ENCODE measurements at regions not wholly inside any gene's neighbourhood (a gene's known extent, or its start where the extent isn't known, plus 50 kb on each side); places are given as distances from the start of the nearest gene placed in this dataset.
"Not testable (repeated sequence)": the region's sequence is repeated elsewhere in the genome, so short reads cannot be mapped to it uniquely, and the experiment has no call there.

DNA sequence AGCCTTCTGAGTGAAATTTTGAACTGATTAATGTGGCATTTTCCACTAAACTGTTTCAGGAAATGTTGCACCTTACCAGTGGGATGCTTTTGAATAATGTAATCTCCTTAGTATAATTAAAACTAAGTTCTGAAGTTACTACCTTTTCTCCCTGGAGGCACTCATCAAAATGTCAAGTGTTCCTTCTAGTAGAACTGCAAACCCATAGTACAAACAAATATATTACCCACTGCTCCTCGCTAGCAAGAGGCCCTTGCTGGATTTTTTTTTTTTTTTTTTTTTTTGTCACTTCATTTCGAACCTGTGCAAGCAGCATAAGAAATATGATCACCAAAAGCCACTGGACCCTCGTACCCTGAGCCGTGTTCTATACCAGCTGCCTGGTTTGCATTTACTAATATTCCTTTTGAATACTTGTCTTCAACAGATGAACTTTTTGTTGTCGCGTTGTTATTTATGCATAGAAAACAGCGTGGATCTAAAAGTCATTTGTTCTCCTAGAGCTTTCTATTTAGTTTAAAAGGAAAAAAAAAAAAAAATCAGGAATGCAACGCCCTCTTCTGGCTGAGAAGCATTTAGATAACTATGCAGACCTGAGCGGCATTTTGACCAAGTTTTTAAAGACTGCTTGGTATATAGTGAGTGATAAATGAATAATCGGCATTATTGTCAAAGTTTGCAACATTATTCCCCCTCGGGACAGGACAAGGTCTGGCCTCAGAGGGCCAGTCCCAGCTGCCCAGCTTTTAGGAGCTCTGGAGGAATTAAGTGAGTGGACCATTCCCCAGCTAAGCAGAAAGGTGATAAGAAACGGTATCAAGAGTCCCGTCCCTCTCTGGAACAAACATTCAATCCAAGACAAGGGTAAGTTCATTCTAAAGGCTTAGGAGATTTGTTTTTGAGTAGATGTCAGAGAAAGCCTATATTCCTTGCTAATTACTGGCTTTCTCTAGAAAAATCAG is 162.5 kb upstream of the KIF2A start:
- DNase-seq: peak; percentile 37
- in situ Hi-C loops (cut with MboI; ENCODE audit: low pct_unique_long_range_greater_than_20kb, low sequenced_read_pairs): no loop called here

DNA sequence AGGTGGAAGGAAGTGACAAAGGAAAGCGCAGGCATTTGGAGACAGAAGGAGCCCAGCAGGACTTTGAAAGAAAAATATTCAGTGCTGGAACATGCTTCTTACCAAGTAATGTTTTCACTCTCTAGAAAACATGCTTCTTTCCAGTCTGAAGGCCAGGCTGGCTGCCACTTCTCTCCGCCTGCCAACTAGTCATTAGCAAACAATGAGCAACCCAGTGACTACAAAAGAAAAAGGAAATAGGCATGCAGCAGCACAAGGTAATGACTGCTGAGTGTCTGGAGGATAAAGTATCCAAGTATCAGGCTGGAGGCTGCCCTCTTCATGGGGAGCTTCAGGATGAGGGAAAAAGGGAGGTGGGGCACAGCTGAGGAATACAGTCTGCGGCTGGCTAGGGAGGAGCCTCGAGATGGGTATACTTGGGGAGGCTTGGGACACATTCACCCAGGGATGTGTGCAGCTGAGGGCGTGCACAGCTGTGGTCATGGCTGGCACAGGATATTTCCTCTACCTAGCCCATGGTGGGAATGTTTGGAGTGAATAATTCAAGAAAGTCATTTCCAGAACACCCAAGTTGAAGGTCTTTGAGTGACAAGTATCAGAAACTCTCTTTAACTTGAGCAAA is 161.5 kb upstream of the KIF2A start:
- no peak for DNase-seq
- in situ Hi-C loops (cut with MboI; ENCODE audit: low pct_unique_long_range_greater_than_20kb, low sequenced_read_pairs): no loop called here

DNA sequence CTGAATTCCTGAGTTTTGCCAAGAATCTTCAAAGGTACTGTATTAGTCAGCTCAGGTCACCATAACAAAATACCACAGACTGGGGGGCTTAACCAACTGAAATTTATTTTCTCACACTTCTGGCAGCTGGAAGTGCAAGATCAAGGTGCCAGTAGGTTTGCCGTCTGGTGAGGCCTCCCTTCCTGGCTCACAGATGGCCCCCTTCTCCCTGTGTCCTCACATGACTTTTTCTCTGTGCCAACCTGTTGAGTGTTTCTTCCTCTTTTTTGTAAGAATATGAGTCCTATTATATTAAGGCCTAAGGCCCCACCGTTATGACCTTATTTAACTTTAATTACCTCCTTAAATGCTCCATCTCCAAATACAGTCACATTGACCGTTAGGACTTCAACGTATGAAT is 156.1 kb upstream of the KIF2A start:
- in situ Hi-C loops (cut with MboI; ENCODE audit: low pct_unique_long_range_greater_than_20kb, low sequenced_read_pairs): no loop called here
- DNase-seq: peak; percentile 87

DNA sequence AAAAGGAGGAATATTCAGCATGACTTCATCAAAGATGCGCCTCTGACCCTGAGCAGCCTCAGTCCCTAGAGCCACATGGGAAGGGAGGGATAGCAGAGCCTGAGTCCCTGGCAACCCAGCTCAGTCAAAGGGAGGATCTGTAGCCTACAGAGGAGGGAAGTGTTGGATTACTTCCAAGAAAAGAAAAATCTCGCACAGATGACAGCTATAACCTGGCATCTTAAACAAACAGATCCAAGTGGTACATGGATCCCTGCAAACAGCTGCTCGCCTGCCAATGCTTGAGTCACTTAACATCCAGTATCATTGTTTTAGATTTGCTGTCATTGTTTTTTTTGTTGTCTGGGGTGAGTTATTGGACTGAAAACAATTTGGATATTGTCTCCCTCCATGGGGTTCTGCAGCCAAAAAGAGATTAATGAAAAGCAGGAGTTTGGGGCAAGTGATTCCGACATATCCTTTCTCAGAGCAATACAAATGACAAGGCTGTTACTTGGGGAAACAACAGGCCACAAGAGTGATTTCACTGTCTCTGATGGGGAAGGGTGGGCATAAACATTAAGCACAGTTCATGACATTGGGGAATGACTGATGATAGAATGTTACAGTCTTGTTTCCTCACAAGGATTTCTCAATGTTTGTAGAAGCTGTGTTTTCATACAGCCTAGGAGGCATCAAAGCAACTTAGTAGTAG is 153.5 kb upstream of the KIF2A start:
- in situ Hi-C loops (cut with MboI; ENCODE audit: low pct_unique_long_range_greater_than_20kb, low sequenced_read_pairs): no loop called here
- DNase-seq: no peak

DNA sequence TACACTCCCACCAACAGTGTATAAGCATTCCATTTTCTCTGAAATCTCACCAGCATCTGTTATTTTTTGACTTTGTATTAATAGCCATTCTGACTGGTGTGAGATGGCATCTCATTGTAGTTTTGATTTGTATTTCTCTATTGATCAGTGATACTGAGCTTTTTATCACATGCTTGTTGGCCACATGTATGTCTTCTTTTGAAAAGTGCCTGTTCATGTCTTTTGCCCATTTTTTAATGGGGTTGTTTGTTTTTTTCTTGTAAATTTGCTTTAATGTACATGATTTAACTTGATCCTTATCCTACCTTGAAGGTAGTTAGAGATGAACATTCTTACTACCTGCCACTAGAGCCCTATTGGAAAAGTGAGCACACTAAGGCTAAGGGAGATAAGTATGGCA is 151.2 kb upstream of the KIF2A start:
- in situ Hi-C loops (cut with MboI; ENCODE audit: low pct_unique_long_range_greater_than_20kb, low sequenced_read_pairs): no loop called here
- DNase-seq: no peak

DNA sequence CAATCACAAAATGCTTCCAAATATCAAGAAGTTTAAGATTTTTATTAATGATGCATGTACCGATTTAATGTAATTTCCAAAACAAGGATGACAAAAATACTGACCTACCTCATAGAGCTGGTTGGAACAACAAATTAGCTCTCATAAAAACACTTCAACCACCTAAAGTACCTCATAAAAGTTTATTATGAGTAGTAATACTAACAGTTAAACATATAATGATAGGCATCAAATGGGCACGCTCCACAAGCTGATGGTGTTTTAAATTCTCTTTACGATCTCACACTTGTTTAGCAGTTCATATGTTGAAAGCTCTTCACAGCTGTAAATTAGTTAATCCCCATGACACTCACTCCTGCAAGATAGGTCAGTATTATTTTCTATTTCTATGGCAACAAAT is 150.0 kb upstream of the KIF2A start:
- DNase-seq: no peak
- in situ Hi-C loops (cut with MboI; ENCODE audit: low pct_unique_long_range_greater_than_20kb, low sequenced_read_pairs): no loop called here

DNA sequence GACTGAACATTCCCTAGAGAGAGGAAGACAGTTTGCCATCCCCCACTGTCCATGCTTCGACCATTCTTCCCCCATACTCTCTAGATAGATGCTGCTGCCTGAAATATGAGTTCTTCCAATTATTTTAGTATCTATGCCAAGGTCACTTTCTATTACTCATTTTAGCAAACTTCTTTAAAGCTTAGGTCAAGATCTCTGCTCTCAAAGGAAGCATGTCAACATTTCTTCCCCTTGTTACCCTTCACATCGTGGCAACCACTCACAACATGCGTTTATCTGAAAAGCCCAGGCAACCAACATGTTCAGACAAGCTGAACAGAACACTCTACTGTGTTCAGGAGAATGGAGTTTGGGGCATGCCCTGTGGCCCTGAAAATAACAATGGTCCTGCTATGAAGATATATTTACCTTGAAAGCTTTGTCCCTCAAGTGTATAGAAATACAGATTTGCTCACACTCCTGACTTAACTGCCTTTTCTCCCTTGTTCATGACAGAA is 138.4 kb upstream of the KIF2A start:
- in situ Hi-C loops (cut with MboI; ENCODE audit: low pct_unique_long_range_greater_than_20kb, low sequenced_read_pairs): no loop called here
- DNase-seq: no peak

DNA sequence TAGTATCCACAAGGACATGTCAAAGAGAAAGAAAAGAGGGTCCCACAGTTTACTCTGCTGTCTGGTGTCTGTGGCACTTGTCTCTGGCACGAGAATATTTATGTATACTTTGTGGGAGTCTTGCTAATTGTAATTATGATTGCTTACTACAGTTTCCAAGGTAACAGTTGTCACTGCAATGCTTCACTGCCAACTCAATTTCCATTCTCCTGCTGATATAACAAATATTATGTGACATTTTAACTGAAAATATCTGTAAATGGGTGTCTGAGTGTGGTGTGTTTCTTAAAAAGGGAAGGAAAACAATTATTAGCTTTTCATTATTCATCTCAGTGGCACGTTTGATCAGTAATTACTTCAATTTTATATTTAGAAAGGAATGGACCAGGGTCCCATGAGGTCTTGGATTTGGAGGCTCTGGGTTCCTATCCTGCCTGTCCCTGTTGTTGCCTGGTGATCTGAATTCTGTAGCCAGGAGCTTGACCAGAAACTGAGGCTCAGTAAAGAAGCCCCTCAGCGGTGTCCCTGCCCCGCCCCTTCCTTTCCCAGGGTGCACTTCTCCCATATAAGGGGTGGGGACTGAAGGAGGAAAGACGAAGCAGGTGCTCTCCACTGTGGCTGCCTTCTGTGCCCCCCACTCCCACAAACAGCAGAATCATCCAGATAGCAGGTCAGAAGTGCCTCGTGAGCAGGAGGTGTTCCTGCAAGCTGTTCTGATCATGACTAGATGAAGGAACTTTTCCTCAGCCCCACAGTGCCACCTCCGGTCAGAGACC is 137.3 kb upstream of the KIF2A start:
- in situ Hi-C loops (cut with MboI; ENCODE audit: low pct_unique_long_range_greater_than_20kb, low sequenced_read_pairs): no loop called here
- no peak for DNase-seq

DNA sequence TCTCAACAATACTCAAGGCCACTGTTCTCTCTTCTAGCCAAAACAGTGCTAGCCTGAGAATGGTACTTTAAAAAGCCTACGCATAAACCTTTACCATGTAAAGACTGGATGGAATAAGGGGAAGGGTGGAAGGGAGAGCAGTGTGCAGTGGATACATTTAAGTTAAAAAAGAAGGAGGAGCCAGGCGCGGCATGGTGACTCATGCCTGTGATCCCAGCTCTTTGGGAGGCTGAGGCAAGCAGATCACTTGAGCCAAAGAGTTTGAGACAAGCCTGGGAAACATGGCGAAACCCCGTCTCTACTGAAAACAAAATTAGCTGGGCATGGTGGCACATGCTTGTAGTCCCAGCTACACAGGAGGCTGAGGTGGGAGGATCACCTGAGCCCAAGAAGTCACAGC is 127.7 kb upstream of the KIF2A start:
- in situ Hi-C loops (cut with MboI; ENCODE audit: low pct_unique_long_range_greater_than_20kb, low sequenced_read_pairs): no loop called here
- no peak for DNase-seq

DNA sequence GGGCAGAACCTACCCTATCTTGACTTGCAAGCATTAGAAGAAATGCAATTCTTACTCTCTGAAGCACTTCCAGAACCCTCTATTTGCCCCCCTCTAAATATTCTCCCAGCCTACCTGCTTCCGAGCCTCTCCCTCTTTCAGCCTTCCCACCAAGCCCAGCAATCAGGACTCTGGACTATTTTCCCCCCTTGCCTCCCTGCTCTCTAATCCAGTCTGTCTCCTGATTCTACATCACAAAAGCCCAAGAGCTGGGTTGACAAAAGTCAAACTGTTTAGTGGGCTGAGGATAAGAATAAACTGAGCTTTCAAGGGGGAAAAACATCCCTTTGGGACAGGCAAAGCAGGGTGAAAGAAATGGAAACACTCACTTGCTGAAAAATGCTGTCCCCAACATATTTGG is 123.2 kb upstream of the KIF2A start:
- no peak for DNase-seq
- in situ Hi-C loops (cut with MboI; ENCODE audit: low pct_unique_long_range_greater_than_20kb, low sequenced_read_pairs): no loop called here

DNA sequence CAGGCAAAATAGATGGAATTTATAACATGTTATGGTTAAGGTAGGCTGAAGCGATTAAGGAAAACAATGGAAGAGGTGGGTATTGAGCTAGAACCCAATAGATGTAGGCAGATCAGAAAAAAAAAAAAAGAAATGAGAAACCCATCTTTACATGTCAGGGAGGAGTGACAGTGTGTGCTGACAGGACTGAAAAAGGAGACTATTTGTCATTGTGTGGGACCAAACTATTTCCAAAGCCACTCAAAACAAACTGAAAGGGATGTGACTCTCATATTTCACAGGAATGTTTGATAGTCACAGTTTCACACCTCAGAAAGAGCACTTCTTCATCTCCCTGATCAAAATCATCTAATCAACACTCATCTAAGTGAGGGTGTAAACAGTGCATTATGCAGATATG is 122.3 kb upstream of the KIF2A start:
- no peak for DNase-seq
- in situ Hi-C loops (cut with MboI; ENCODE audit: low pct_unique_long_range_greater_than_20kb, low sequenced_read_pairs): no loop called here

DNA sequence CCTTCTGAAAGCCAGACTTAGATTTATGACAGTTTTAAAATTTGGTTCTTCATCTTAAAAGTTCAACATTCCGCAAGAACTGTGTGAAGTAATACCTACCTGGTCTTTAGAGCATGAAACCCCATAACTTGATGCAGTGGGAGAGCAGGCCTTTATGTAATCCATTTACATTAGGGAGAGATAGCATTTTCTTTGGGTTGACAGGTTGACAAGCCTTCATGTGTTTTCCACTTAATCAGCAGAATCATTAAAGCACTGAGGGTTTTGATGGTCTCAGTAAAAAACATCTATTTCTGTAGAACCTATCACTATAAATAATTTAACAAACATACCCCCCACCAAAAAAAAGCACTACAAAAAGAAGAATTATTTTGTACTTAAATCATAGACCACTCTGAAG is 121.6 kb upstream of the KIF2A start:
- no peak for DNase-seq
- in situ Hi-C loops (cut with MboI; ENCODE audit: low pct_unique_long_range_greater_than_20kb, low sequenced_read_pairs): no loop called here

DNA sequence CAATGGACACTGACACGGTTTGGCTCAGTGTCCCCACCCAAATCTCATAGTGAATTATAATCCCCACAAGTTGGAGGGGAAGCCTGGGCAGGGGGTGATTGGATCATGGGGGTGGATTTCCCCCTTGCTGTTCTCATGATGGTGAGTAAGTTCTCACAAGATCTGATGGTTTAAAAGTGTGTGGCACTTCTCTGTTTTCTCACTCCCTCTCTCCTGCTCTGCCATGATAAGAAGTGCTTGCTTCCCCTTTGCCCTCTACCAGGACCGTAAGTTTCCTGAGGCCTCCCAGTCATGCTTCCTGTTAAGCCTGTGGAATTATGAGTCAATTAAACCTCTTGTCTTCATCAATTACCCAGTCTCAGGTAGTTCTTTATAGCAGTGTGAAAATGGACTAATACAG is 115.8 kb upstream of the KIF2A start:
- DNase-seq: peak; percentile 65
- in situ Hi-C loops (cut with MboI; ENCODE audit: low pct_unique_long_range_greater_than_20kb, low sequenced_read_pairs): no loop called here

DNA sequence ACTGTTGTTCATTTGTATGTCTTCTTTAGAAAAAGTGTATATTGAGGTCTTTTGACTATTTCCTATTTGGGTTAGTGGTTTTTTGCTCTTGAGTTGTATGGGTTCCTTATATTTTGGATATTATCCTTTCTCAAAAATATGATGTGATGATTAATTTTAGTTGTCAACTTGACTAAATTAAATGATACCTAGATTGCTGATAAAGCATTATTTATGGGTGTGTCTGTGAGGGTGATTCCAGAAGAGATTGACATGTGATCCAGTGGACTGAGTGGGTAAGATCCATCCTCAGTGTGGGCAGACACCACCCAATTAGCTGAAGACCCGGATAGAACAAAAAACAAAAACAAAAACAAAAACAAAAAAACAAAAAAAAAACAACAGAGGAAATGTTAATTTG is 115.1 kb upstream of the KIF2A start:
- DNase-seq: no peak
- in situ Hi-C loops (cut with MboI; ENCODE audit: low pct_unique_long_range_greater_than_20kb, low sequenced_read_pairs): no loop called here

DNA sequence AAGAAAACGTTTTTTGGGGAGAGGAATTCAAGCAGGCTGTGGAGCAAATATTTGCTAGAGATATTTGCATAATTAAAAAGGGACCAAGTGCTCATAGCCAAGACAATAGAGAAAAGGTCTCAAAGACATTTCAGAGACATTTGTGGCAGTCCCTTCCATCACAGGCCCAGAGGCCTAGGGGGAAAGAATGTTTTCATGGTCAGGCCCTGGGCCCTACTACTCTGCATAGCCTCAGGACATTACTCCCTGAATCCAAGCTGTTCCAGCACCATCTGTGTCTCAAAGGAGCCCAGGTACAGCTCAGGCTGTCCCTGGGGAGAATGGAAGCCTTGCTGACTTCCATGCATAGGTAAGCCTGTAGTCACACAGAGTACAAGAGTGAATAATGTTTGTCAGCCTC is 113.0 kb upstream of the KIF2A start:
- DNase-seq: no peak
- in situ Hi-C loops (cut with MboI; ENCODE audit: low pct_unique_long_range_greater_than_20kb, low sequenced_read_pairs): no loop called here

DNA sequence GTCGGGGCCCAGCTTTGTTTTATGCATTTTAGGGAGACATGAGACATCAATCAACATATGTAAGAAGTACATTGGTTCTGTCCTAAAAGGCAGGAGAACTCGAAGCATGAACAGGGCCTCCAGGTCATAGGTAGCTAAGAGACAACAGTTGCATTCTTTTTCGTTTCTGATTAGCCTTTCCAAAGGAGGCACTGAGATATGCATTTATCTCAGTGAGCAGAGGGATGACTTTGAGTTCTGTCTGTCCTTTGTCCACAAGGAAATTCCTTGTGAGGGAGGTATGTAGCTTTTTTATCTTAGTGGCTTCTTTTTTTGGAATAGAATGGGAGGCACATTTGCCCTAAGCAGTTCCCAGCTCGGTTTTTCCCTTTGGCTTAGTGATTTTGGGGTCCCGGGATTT is 109.5 kb upstream of the KIF2A start:
- in situ Hi-C loops (cut with MboI; ENCODE audit: low pct_unique_long_range_greater_than_20kb, low sequenced_read_pairs); DNase-seq: not testable (repeated sequence)

DNA sequence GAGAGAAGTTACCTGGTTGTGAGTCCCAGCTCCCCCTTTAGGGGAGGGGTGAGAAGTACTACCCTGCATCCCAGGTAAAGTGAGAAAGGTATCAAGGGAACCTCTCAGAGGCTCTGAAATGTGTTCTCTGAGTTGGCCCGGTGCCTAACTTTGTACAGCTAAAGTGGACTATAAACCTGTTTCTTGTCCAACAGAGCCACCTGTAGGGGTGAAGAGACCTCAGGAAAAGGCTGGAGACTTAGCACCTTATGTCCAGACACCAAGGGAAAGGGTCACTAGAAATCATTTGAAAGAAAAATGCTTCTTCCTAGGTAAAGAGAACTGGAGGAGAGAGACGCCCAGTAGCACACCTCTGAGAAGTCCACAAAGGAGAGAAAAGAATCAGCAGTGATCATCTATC is 108.3 kb upstream of the KIF2A start:
- DNase-seq: no peak
- in situ Hi-C loops (cut with MboI; ENCODE audit: low pct_unique_long_range_greater_than_20kb, low sequenced_read_pairs): no loop called here

DNA sequence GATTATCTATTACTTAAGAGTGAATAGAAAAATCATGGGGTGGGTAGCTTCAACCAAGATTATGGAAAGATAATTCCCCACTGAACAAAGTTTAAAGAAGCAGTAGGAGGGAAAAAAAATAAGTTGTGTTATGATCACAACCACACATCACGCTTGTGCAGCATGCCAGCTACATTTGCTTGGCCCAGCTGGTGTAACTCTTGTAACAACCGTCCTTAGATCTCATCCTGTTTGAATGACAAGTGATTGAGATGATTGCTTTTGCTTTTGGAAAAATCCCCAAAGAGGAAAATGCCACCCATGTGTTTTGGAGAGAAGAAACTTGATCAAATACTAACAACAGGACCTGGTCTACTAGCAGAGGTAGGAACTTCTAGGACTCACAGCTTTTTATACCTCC is 107.6 kb upstream of the KIF2A start:
- in situ Hi-C loops (cut with MboI; ENCODE audit: low pct_unique_long_range_greater_than_20kb, low sequenced_read_pairs): no loop called here

More for the DNA sequence above, 107.6 kb upstream of the KIF2A start:
- DNase-seq: no peak
